GM12891 (cell line): ENCODE measurements at regions not wholly inside any gene's neighbourhood (a gene's known extent, or its start where the extent isn't known, plus 50 kb on each side); places are given as distances from the start of the nearest gene placed in this dataset.

Experiments
- POLR2A ChIP-seq: IDR thresholded peaks from 2 replicates; pipeline ENCODE4 v1.6.1; 2011; ENCODE audit warnings: low read depth, low read length, control low read depth
- POLR2AphosphoS5 ChIP-seq: IDR thresholded peaks from 2 replicates; pipeline ENCODE4 v1.6.1; 2011; ENCODE audit warnings: low read depth, low read length, control low read depth
- POU2F2 ChIP-seq: IDR thresholded peaks from 2 replicates; pipeline ENCODE4 v1.6.1; 2011; ENCODE audit warnings: low read depth, mild to moderate bottlenecking, control low read depth, low read length, moderate library complexity

DNA sequence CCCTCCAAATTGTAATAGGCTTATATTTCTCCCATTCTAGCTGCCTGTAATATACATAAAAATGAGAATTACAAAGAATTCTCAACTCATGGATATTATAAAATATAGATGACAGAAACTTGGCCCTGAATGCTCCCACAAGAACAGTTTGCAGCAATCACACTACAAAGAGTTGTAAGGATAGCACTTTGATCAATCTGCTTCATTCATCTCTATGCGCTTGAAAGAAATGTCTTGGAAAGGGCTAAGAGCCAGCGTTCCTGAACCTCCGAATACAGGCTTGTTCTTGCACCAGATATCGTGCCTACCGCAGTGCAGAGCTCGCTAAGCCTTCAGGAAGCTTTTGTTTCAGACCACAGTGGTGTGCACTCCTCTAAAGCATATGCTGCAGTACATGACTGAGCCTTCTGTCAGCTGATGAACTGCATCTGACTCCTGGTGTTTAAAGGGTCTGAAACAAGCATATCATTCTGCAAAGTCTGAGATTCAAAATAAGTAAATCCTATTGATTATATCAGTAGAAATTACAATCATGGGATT lies 417.6 kb upstream of the ZFP42 start:
- TF ChIP-seq POLR2A, result no peak
- TF ChIP-seq POU2F2, result no peak
- no peak for TF ChIP-seq POLR2AphosphoS5
